Duodenal mucosa (tissue), 2 donors: ENCODE measurements at regions not wholly inside any gene's neighbourhood (a gene's known extent, or its start where the extent isn't known, plus 50 kb on each side); places are given as distances from the start of the nearest gene placed in this dataset.
"Not testable (repeated sequence)": the region's sequence is repeated elsewhere in the genome, so short reads cannot be mapped to it uniquely, and the experiment has no call there.

ENCODE experiments used
- H3K27ac ChIP-seq: one replicate; pipeline ENCODE4 v1.7.0; 2013; ENCODE audit warnings: low read depth, low read length
- H3K27me3 ChIP-seq, 2 donors: one replicate each; pipeline ENCODE4 v1.7.0; 2013; ENCODE audit warnings: low read length in 2 of 2, control low read depth in 1 of 2; ENCODE audit not compliant: insufficient read depth in 2 of 2, control insufficient read depth in 1 of 2
- H3K36me3 ChIP-seq, 2 donors: one replicate each; pipeline ENCODE4 v1.7.0; 2013; ENCODE audit warnings: low read length in 2 of 2, control low read depth in 1 of 2; ENCODE audit not compliant: insufficient read depth in 2 of 2, control insufficient read depth in 1 of 2
- H3K4me1 ChIP-seq, 2 donors: one replicate each; pipeline ENCODE4 v1.7.0; 2013; ENCODE audit warnings: low read length in 2 of 2, control low read depth in 1 of 2; ENCODE audit not compliant: insufficient read depth in 2 of 2, control insufficient read depth in 1 of 2
- H3K4me3 ChIP-seq, 2 donors: one replicate each; pipeline ENCODE4 v1.7.0; 2013; ENCODE audit warnings: low read length in 2 of 2, low read depth in 1 of 2
- H3K9ac ChIP-seq, 2 donors: one replicate each; pipeline ENCODE4 v1.7.0; 2013; ENCODE audit warnings: low read length in 2 of 2, low read depth in 1 of 2
- H3K9me3 ChIP-seq, 2 donors: one replicate each; pipeline ENCODE4 v1.7.0; 2013; ENCODE audit warnings: low read length in 2 of 2, control low read depth in 1 of 2; ENCODE audit not compliant: control insufficient read depth in 1 of 2

GRCh38 chr16:79996321-79996720 lies 395.8 kb upstream of the MAF start:
- Histone ChIP-seq H3K4me1 (peaks cover 9 to 14% of the 10 kb centered on the region in 2 donors), H3K36me3 (no peaks in the 10 kb centered on the region), H3K27ac (no peak overlapping the region), H3K9ac (no peak overlapping the region), H3K27me3 (no peaks in the 10 kb centered on the region), H3K9me3 (peaks cover 0 to 3% of the 10 kb centered on the region in 2 donors), H3K4me3 (no peak overlapping the region)

GRCh38 chr16:79995315-79995714 lies 394.8 kb upstream of the MAF start:
- H3K27ac ChIP-seq, result no peak overlapping the region
- H3K9me3 ChIP-seq, result peaks cover 0 to 3% of the 10 kb centered on the region in 2 donors
- H3K4me1 ChIP-seq, result peaks cover 9 to 14% of the 10 kb centered on the region in 2 donors
- H3K9ac ChIP-seq, result no peak overlapping the region
- no peak overlapping the region for H3K4me3 ChIP-seq
- no peaks in the 10 kb centered on the region for H3K27me3 ChIP-seq
- H3K36me3 ChIP-seq, result no peaks in the 10 kb centered on the region

GRCh38 chr16:79994418-79994817 lies 393.9 kb upstream of the MAF start:
- Histone ChIP-seq H3K4me3 (no peak overlapping the region), H3K27me3 (no peaks in the 10 kb centered on the region), H3K36me3 (no peaks in the 10 kb centered on the region), H3K27ac (no peak overlapping the region), H3K9me3 (peaks cover 0 to 3% of the 10 kb centered on the region in 2 donors), H3K4me1 (peaks cover 11 to 15% of the 10 kb centered on the region in 2 donors), H3K9ac (no peak overlapping the region)

- Histone ChIP-seq H3K4me1 (peaks cover 18 to 21% of the 10 kb centered on the region in 2 donors), H3K27me3 (no peaks in the 10 kb centered on the region), H3K4me3 (peak overlapping the region in 1 of 2 donors; percentile 4), H3K27ac (no peak overlapping the region), H3K36me3 (no peaks in the 10 kb centered on the region), H3K9ac (no peak overlapping the region), H3K9me3 (peaks cover 0 to 3% of the 10 kb centered on the region in 2 donors)
These were observed 393.2 kb upstream of the MAF start for GRCh38 chr16:79993629-79994209.

GRCh38 chr16:79991969-79992368 lies 391.4 kb upstream of the MAF start:
- peaks cover 18 to 21% of the 10 kb centered on the region in 2 donors for H3K4me1 ChIP-seq
- H3K4me3 ChIP-seq, result no peak overlapping the region
- peaks cover 0 to 3% of the 10 kb centered on the region in 2 donors for H3K9me3 ChIP-seq
- no peak overlapping the region for H3K27ac ChIP-seq
- no peak overlapping the region for H3K9ac ChIP-seq
- H3K27me3 ChIP-seq, result no peaks in the 10 kb centered on the region
- H3K36me3 ChIP-seq, result no peaks in the 10 kb centered on the region

GRCh38 chr16:79988721-79989220 lies 388.2 kb upstream of the MAF start:
- peaks cover 0 to 3% of the 10 kb centered on the region in 2 donors for H3K9me3 ChIP-seq

GRCh38 chr16:79988089-79988488 lies 387.6 kb upstream of the MAF start:
- Histone ChIP-seq H3K4me1 (peaks cover 7 to 9% of the 10 kb centered on the region in 2 donors), H3K9me3 (peaks cover 0 to 3% of the 10 kb centered on the region in 2 donors), H3K36me3 (no peaks in the 10 kb centered on the region), H3K4me3 (no peak overlapping the region), H3K27me3 (no peaks in the 10 kb centered on the region), H3K9ac (no peak overlapping the region), H3K27ac (no peak overlapping the region)

More at GRCh38 chr16:79988721-79989220, 388.2 kb upstream of the MAF start:
- Histone ChIP-seq H3K36me3 (no peaks in the 10 kb centered on the region), H3K4me3 (no peak overlapping the region), H3K4me1 (peaks cover 14 to 15% of the 10 kb centered on the region in 2 donors), H3K27ac (no peak overlapping the region), H3K9ac (no peak overlapping the region), H3K27me3 (no peaks in the 10 kb centered on the region)

GRCh38 chr16:79986352-79986751 lies 385.8 kb upstream of the MAF start:
- Histone ChIP-seq H3K4me3 (no peak overlapping the region), H3K36me3 (no peaks in the 10 kb centered on the region), H3K9ac (no peak overlapping the region), H3K9me3 (no peaks in the 10 kb centered on the region), H3K27me3 (no peaks in the 10 kb centered on the region), H3K4me1 (peaks cover 7 to 9% of the 10 kb centered on the region in 2 donors), H3K27ac (no peak overlapping the region)

- Histone ChIP-seq H3K4me3 (no peak overlapping the region), H3K36me3 (no peaks in the 10 kb centered on the region), H3K9me3 (no peaks in the 10 kb centered on the region), H3K27me3 (no peaks in the 10 kb centered on the region), H3K9ac (no peak overlapping the region), H3K27ac (no peak overlapping the region), H3K4me1 (peaks cover 7 to 9% of the 10 kb centered on the region in 2 donors)
These were observed 385.1 kb upstream of the MAF start for GRCh38 chr16:79985606-79986005.

GRCh38 chr16:79984149-79984548 lies 383.6 kb upstream of the MAF start:
- not testable (repeated sequence) for H3K4me1 ChIP-seq, H3K9me3 ChIP-seq, H3K27me3 ChIP-seq, H3K9ac ChIP-seq, H3K4me3 ChIP-seq, H3K36me3 ChIP-seq, H3K27ac ChIP-seq
